PC-9 (cell line): ENCODE measurements at regions not wholly inside any gene's neighbourhood (a gene's known extent, or its start where the extent isn't known, plus 50 kb on each side); places are given as distances from the start of the nearest gene placed in this dataset.

Experiments
- CTCF ChIP-seq: fragments of 200-600 bp; sonication (generic); conservative IDR thresholded peaks from 2 replicates; pipeline ENCODE4 v1.6.1; 2017; ENCODE audit warnings: mixed run types, antibody characterized with exemption, mild to moderate bottlenecking, moderate library complexity
- EZH2 ChIP-seq: fragments of 200-600 bp; sonication (generic); IDR thresholded peaks from 2 replicates; pipeline ENCODE4 v1.8.0; 2017; ENCODE audit warnings: antibody characterized with exemption, low read depth

- TF ChIP-seq CTCF (no peak), EZH2 (no peak)
These were observed 74.9 kb upstream of the KCNA4 start for GRCh38 chr11:30091737-30092136.
